ENCODE measurements at regions not wholly inside any gene's neighbourhood (a gene's known extent, or its start where the extent isn't known, plus 50 kb on each side); places are given as distances from the start of the nearest gene placed in this dataset.

- TF ChIP-seq CTCF (IDR thresholded peaks at IDR 0.05) (no peak), ZFX (IDR thresholded peaks at IDR 0.05; ENCODE audit: borderline replicate concordance) (no peak)
Measured at GRCh38 chr7:26993816-26994810, 101.7 kb downstream of the HOXA1 start.

All from 22Rv1 (cell line).